ENCODE measurements at regions not wholly inside any gene's neighbourhood (a gene's known extent, or its start where the extent isn't known, plus 50 kb on each side); places are given as distances from the start of the nearest gene placed in this dataset.

DNA sequence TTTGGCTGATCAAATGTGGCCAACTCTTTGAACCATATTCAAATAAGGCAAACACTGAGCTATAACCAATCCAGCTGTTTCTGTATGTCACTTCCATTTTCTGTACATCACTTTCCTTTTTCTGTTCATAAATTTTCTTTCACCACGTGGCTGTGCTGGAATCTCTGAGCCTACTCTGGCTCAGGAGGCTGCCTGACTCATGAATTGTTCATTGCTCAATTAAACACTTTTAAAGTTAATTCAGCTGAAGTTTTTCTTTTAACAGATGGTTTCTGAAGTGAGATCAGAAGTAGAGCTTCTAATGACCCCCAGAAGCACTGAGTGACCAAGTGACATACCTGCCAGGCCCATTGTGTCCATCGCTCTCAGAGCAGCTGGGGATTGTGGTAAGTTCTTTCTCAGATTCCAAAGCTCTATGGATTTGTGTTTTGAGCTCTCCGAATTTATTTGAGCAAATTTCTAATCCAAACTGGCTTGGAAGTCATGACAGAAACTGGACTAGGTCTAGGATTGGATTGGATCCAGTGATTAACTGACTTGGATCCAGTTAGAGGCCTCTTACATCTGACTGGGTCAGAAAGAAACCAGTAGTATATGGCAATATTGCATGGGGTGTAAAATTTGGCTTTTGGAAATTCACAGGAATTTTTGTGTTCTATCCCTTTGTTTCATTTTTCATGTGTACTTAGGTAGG is 121.2 kb upstream of the BANK1 start:
- TF ChIP-seq, protein P1, sequence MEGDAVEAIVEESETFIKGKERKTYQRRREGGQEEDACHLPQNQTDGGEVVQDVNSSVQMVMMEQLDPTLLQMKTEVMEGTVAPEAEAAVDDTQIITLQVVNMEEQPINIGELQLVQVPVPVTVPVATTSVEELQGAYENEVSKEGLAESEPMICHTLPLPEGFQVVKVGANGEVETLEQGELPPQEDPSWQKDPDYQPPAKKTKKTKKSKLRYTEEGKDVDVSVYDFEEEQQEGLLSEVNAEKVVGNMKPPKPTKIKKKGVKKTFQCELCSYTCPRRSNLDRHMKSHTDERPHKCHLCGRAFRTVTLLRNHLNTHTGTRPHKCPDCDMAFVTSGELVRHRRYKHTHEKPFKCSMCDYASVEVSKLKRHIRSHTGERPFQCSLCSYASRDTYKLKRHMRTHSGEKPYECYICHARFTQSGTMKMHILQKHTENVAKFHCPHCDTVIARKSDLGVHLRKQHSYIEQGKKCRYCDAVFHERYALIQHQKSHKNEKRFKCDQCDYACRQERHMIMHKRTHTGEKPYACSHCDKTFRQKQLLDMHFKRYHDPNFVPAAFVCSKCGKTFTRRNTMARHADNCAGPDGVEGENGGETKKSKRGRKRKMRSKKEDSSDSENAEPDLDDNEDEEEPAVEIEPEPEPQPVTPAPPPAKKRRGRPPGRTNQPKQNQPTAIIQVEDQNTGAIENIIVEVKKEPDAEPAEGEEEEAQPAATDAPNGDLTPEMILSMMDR (conservative IDR thresholded peaks at IDR 0.05; ENCODE audit: low read depth, low read length): no peak
- TF ChIP-seq EZH2 (IDR thresholded peaks at IDR 0.05; ENCODE audit: borderline replicate concordance, low read depth, low read length, poor library complexity, severe bottlenecking): no peak

Measured in A673 (cell line).